GM13976 (cell line): ENCODE measurements at regions not wholly inside any gene's neighbourhood (a gene's known extent, or its start where the extent isn't known, plus 50 kb on each side); places are given as distances from the start of the nearest gene placed in this dataset.

Experiments used
- DNase-seq: peaks from one replicate; pipeline ENCODE4 v3.0.0; 2012; ENCODE audit warnings: low spot score
- CTCF ChIP-seq: IDR thresholded peaks from 2 replicates; pipeline ENCODE4 v1.5.1; 2012; ENCODE audit warnings: borderline replicate concordance, mild to moderate bottlenecking; ENCODE audit not compliant: insufficient read depth; ENCODE audit errors: extremely low read depth, missing control alignments, control extremely low read depth
- in situ Hi-C: fragments of 300-500 bp; cut with MboI; formaldehyde crosslinking; loops from one replicate; pipeline ENCODE4 v1.12.0; 2022; ENCODE audit warnings: low sequenced_read_pairs, mixed read lengths, inconsistent platforms; ENCODE audit not compliant: unreplicated experiment

- no peak for TF ChIP-seq CTCF
- DNase-seq: no peak
- in situ Hi-C loops: no loop called here
These were observed 51.3 kb upstream of the MAOA start for GRCh38 chrX:43604753-43605152.

- DNase-seq: no peak
- in situ Hi-C loops: no loop called here
- TF ChIP-seq CTCF: no peak
These were observed 50.7 kb upstream of the MAOA start for GRCh38 chrX:43605351-43605750.
